ENCODE measurements at regions not wholly inside any gene's neighbourhood (a gene's known extent, or its start where the extent isn't known, plus 50 kb on each side); places are given as distances from the start of the nearest gene placed in this dataset.

DNA sequence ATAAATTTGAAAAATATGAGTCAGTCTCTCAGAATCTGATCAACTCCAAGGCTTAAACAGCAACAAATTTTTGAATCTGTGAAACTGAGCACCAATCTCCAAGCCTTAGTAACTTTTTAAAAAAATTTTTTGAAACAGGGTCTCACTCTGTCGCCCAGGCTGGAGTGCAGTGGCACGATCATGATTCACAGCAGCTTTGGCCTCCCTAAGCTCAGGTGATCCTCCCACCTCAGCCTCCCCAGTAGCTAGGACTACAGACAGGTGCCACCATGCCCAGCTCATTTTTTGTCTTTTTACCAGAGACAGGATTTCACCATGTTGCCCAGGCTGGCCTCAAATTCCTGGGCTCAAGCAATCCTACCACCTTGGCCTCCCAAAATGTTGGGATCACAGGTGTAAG is 207.9 kb upstream of the TCF21 start:
- DNase-seq (ENCODE audit: low spot score): no peak
- TF ChIP-seq, protein P1, sequence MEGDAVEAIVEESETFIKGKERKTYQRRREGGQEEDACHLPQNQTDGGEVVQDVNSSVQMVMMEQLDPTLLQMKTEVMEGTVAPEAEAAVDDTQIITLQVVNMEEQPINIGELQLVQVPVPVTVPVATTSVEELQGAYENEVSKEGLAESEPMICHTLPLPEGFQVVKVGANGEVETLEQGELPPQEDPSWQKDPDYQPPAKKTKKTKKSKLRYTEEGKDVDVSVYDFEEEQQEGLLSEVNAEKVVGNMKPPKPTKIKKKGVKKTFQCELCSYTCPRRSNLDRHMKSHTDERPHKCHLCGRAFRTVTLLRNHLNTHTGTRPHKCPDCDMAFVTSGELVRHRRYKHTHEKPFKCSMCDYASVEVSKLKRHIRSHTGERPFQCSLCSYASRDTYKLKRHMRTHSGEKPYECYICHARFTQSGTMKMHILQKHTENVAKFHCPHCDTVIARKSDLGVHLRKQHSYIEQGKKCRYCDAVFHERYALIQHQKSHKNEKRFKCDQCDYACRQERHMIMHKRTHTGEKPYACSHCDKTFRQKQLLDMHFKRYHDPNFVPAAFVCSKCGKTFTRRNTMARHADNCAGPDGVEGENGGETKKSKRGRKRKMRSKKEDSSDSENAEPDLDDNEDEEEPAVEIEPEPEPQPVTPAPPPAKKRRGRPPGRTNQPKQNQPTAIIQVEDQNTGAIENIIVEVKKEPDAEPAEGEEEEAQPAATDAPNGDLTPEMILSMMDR (IDR thresholded peaks at IDR 0.05; ENCODE audit: borderline replicate concordance, control extremely low read depth, extremely low read depth, insufficient read depth, missing control alignments): no peak
- in situ Hi-C loops (cut with MboI; ENCODE audit: low sequenced_read_pairs, unreplicated experiment): no loop called here

DNA sequence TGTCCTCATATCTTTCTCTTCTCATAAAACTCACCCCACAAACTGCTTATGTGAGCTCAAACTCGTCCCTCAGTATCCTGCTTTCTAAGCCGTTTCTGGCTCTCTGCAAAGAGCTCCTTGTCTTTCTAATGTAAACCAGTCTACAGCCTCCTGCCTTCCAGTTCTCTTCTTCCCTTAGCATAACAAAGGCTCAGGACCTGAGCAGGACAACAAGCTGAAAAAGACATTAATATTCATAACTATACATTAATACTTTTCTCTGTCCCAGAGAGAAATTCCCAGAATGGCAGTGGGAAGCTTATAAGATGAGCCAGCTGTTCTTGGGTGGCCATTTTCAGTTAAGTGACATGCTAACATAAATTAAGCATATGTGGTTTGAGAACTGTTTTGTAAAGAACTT is 207.0 kb upstream of the TCF21 start:
- DNase-seq (ENCODE audit: low spot score): no peak
- in situ Hi-C loops (cut with MboI; ENCODE audit: low sequenced_read_pairs, unreplicated experiment): no loop called here
- TF ChIP-seq, protein P1 (IDR thresholded peaks at IDR 0.05; ENCODE audit: borderline replicate concordance, control extremely low read depth, extremely low read depth, insufficient read depth, missing control alignments): no peak

GRCh38 chr6:133682506-133683307 is 206.2 kb upstream of the TCF21 start:
- DNase-seq (ENCODE audit: low spot score): no peak
- in situ Hi-C loops (cut with MboI; ENCODE audit: low sequenced_read_pairs, unreplicated experiment): no loop called here
- TF ChIP-seq, protein P1 (IDR thresholded peaks at IDR 0.05; ENCODE audit: borderline replicate concordance, control extremely low read depth, extremely low read depth, insufficient read depth, missing control alignments): no peak

GRCh38 chr6:133683308-133683580 is 205.7 kb upstream of the TCF21 start:
- DNase-seq (ENCODE audit: low spot score): no peak

DNA sequence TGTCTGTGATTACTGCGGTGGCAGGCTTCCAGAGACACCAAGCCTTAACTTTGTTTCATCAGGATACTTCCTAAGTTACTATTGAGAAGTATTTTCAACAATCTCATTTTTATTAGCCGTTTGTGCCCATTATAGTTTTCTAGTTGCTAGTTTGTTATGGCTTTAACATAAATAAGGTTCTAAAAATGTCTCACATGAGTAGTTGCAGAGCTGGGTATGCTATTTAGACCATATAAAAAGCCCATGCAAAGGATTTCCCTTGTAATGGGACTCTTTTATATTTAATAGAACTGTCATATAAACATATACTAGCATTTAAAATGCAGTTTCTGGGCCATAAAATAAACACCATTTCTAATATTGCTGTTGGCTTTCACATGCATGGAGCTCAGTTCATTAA is 205.3 kb upstream of the TCF21 start:
- DNase-seq (ENCODE audit: low spot score): no peak
- TF ChIP-seq, protein P1 (IDR thresholded peaks at IDR 0.05; ENCODE audit: borderline replicate concordance, control extremely low read depth, extremely low read depth, insufficient read depth, missing control alignments): no peak
- in situ Hi-C loops (cut with MboI; ENCODE audit: low sequenced_read_pairs, unreplicated experiment): no loop called here

More at GRCh38 chr6:133683308-133683580, 205.7 kb upstream of the TCF21 start:
- in situ Hi-C loops (cut with MboI; ENCODE audit: low sequenced_read_pairs, unreplicated experiment): no loop called here
- TF ChIP-seq, protein P1 (IDR thresholded peaks at IDR 0.05; ENCODE audit: borderline replicate concordance, control extremely low read depth, extremely low read depth, insufficient read depth, missing control alignments): no peak

DNA sequence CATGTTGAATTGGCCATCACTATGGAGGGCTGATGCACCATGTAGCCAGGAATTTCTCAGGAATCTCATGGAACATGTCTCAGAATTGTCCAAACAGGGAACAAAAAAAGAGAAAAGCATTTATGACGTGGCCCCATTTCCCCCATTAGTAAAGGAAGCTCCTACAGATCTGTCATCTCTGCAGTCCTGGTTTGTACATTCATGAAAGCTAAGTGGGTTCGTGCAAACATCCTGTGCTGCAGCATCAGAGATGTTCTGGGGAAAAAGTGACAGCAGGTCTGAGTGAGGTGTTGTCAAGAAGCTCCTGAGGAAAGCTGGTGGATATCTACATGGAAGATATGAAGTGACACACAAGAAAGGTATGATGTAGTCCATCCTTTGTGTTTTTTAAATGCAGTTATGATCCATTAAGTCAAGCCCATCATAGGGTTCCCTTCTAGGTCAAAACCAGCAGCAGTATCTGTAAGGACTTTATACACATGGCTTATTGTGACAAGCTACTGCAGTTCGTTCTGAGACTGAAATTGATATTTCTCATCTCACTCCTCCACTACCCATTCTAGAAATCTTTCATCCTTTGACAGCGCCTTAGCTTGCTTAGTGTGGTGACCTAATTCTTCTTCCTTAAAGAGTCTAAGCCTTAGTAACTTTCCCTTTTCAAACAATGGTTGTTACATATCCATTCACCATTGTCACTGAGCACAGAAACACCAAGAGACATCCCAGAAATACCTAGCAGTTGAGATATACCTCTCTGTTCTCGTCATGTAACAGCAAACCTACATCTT is 200.0 kb upstream of the TCF21 start:
- TF ChIP-seq, protein P1 (IDR thresholded peaks at IDR 0.05; ENCODE audit: borderline replicate concordance, control extremely low read depth, extremely low read depth, insufficient read depth, missing control alignments): no peak
- DNase-seq (ENCODE audit: low spot score): no peak
- in situ Hi-C loops (cut with MboI; ENCODE audit: low sequenced_read_pairs, unreplicated experiment): no loop called here
